ENCODE measurements at regions not wholly inside any gene's neighbourhood (a gene's known extent, or its start where the extent isn't known, plus 50 kb on each side); places are given as distances from the start of the nearest gene placed in this dataset.
A peak's percentile ranks its signal among the peaks of the same experiment; 100 is the strongest.

GRCh38 chr1:30656171-30656940 lies 67.0 kb downstream of the MATN1 start:
- H3K9me1 ChIP-seq (ENCODE audit: control insufficient read depth, extremely low read depth, insufficient read depth, low read length): no peaks in the 10 kb centered on the region
- DNase-seq (ENCODE audit: low read depth, low spot score) (no peak), FAIRE-seq (no peak)
- no peaks in the 10 kb centered on the region for H4K20me1 ChIP-seq (ENCODE audit: control insufficient read depth, extremely low read depth, insufficient read depth, low read length)
- H3K4me3 ChIP-seq (ENCODE audit: control insufficient read depth in 2 of 3, extremely low read depth in 1 of 3, insufficient read depth in 2 of 3, low read depth in 1 of 3, low read length in 3 of 3): no peak overlapping the region
- H2AFZ ChIP-seq (ENCODE audit: control insufficient read depth, low read length): no peak overlapping the region
- H3K36me3 ChIP-seq (ENCODE audit: control insufficient read depth in 2 of 2, extremely low read depth in 1 of 2, insufficient read depth in 2 of 2, low read length in 2 of 2): no peaks in the 10 kb centered on the region
- dilution Hi-C loops (cut with MboI; ENCODE audit: extremely low pct_ligation_motif_present, low sequenced_read_pairs): no loop called here
- H3K9me3 ChIP-seq (ENCODE audit: control insufficient read depth, low read depth, low read length): no peaks in the 10 kb centered on the region
- TF ChIP-seq EZH2 (IDR thresholded peaks at IDR 0.05; ENCODE audit: low read length) (no peak), CTCF (optimal IDR thresholded peaks at IDR 0.05 in 1 of 3, IDR thresholded peaks at IDR 0.05 in 1 of 3, conservative IDR thresholded peaks at IDR 0.05 in 1 of 3; ENCODE audit: extremely low read depth in 1 of 3, insufficient read depth in 2 of 3, low read length in 3 of 3) (no peak)
- H3K27me3 ChIP-seq (ENCODE audit: control insufficient read depth, extremely low read depth, insufficient read depth, low read length): no peaks in the 10 kb centered on the region
- H3K4me1 ChIP-seq (ENCODE audit: control insufficient read depth, extremely low read depth, insufficient read depth, low read length): peaks cover 24% of the 10 kb centered on the region
- no peaks in the 10 kb centered on the region for H3K79me2 ChIP-seq (ENCODE audit: control insufficient read depth, insufficient read depth, low read length)
- H3K27ac ChIP-seq (ENCODE audit: control insufficient read depth, insufficient read depth, low read length): no peak overlapping the region
- no peak overlapping the region for H3K4me2 ChIP-seq (ENCODE audit: control insufficient read depth, extremely low read depth, insufficient read depth, low read depth, low read length)
- no peak overlapping the region for H3K9ac ChIP-seq (ENCODE audit: control insufficient read depth, extremely low read depth, insufficient read depth, low read length)

- no peak overlapping the region for H3K4me2 ChIP-seq (ENCODE audit: control insufficient read depth, extremely low read depth, insufficient read depth, low read depth, low read length)
- H3K9me1 ChIP-seq (ENCODE audit: control insufficient read depth, extremely low read depth, insufficient read depth, low read length): no peaks in the 10 kb centered on the region
- H3K9me3 ChIP-seq (ENCODE audit: control insufficient read depth, low read depth, low read length): no peaks in the 10 kb centered on the region
- DNase-seq (ENCODE audit: low read depth, low spot score) (no peak), FAIRE-seq (no peak)
- H3K4me3 ChIP-seq (ENCODE audit: control insufficient read depth in 2 of 3, extremely low read depth in 1 of 3, insufficient read depth in 2 of 3, low read depth in 1 of 3, low read length in 3 of 3): no peak overlapping the region
- peaks cover 31% of the 10 kb centered on the region for H3K4me1 ChIP-seq (ENCODE audit: control insufficient read depth, extremely low read depth, insufficient read depth, low read length)
- dilution Hi-C loops (cut with MboI; ENCODE audit: extremely low pct_ligation_motif_present, low sequenced_read_pairs): no loop called here
- H3K9ac ChIP-seq (ENCODE audit: control insufficient read depth, extremely low read depth, insufficient read depth, low read length): no peak overlapping the region
- no peaks in the 10 kb centered on the region for H3K36me3 ChIP-seq (ENCODE audit: control insufficient read depth in 2 of 2, extremely low read depth in 1 of 2, insufficient read depth in 2 of 2, low read length in 2 of 2)
- H4K20me1 ChIP-seq (ENCODE audit: control insufficient read depth, extremely low read depth, insufficient read depth, low read length): no peaks in the 10 kb centered on the region
- H2AFZ ChIP-seq (ENCODE audit: control insufficient read depth, low read length): no peak overlapping the region
- peak in 1 of 3 experiments; percentile 23 for TF ChIP-seq CTCF (optimal IDR thresholded peaks at IDR 0.05 in 1 of 3, IDR thresholded peaks at IDR 0.05 in 1 of 3, conservative IDR thresholded peaks at IDR 0.05 in 1 of 3; ENCODE audit: extremely low read depth in 1 of 3, insufficient read depth in 2 of 3, low read length in 3 of 3)
- no peak for TF ChIP-seq EZH2 (IDR thresholded peaks at IDR 0.05; ENCODE audit: low read length)
- no peak overlapping the region for H3K27ac ChIP-seq (ENCODE audit: control insufficient read depth, insufficient read depth, low read length)
- no peaks in the 10 kb centered on the region for H3K79me2 ChIP-seq (ENCODE audit: control insufficient read depth, insufficient read depth, low read length)
- H3K27me3 ChIP-seq (ENCODE audit: control insufficient read depth, extremely low read depth, insufficient read depth, low read length): no peaks in the 10 kb centered on the region
Observed at GRCh38 chr1:30655672-30656071, 67.7 kb downstream of the MATN1 start.

All from keratinocyte (primary cell).